Caco-2 (cell line): ENCODE measurements at regions not wholly inside any gene's neighbourhood (a gene's known extent, or its start where the extent isn't known, plus 50 kb on each side); places are given as distances from the start of the nearest gene placed in this dataset.

Source experiments
- BruUV-seq: library from RNA; stranded (reverse); fragments of 400-500 nt; replicated peaks from 2 replicates; lab custom pipeline; 2021; lab: Mats Ljungman, UMichigan
- CTCF ChIA-PET: fragments of 300-600 bp; sonication (Branson Sonifier 250); formaldehyde crosslinking; loops from one replicate; lab custom pipeline; 2022; ENCODE audit warnings: antibody characterized with exemption; lab: Charles Lee
- POLR2A ChIA-PET: fragments of 300-600 bp; sonication (Branson Sonifier 250); formaldehyde crosslinking; loops from one replicate; lab custom pipeline; 2022; ENCODE audit warnings: antibody characterized with exemption; lab: Charles Lee
- DNase-seq, 2 experiments: peaks; one replicate each; pipeline versions ENCODE4 v3.0.0 to v3.0.0-alpha.2; 2020 to 2022
- H3K27me3 ChIP-seq: replicated peaks from 2 replicates; pipeline ENCODE4 v1.6.0; 2011; ENCODE audit warnings: low read length; ENCODE audit not compliant: control insufficient read depth, insufficient read depth
- H3K36me3 ChIP-seq: 2 replicates; pipeline ENCODE4 v1.5.1; 2011; ENCODE audit warnings: low read length; ENCODE audit not compliant: control insufficient read depth, insufficient read depth
- H3K4me1 ChIP-seq: fragments of 250-450 bp; sonication (Bioruptor Pico); 2 replicates; pipeline ENCODE4 v1.5.1; 2020; ENCODE audit warnings: mild to moderate bottlenecking
- H3K4me3 ChIP-seq: 2 replicates; pipeline ENCODE4 v1.5.1; 2011; ENCODE audit warnings: low read depth, mild to moderate bottlenecking, control low read depth, low read length
- H3K9me3 ChIP-seq: fragments of 250-450 bp; sonication (Bioruptor Pico); 2 replicates; pipeline ENCODE4 v1.5.1; 2020; ENCODE audit warnings: mild to moderate bottlenecking, moderate library complexity
- H3K27ac Mint-ChIP-seq: one replicate; pipeline ENCODE4 v1.8.0; 2022; ENCODE audit warnings: mixed read lengths; ENCODE audit not compliant: unreplicated experiment
- H3K27me3 Mint-ChIP-seq: one replicate; pipeline ENCODE4 v1.8.0; 2022; ENCODE audit warnings: mixed read lengths; ENCODE audit not compliant: insufficient read depth, unreplicated experiment
- H3K36me3 Mint-ChIP-seq: one replicate; pipeline ENCODE4 v1.8.0; 2022; ENCODE audit warnings: mild to moderate bottlenecking, mixed read lengths; ENCODE audit not compliant: insufficient read depth, unreplicated experiment
- H3K4me1 Mint-ChIP-seq: one replicate; pipeline ENCODE4 v1.8.0; 2022; ENCODE audit warnings: low read depth, mixed read lengths; ENCODE audit not compliant: unreplicated experiment
- H3K4me3 Mint-ChIP-seq: one replicate; pipeline ENCODE4 v1.8.0; 2022; ENCODE audit warnings: mild to moderate bottlenecking, moderate library complexity, mixed read lengths; ENCODE audit not compliant: unreplicated experiment
- H3K9me3 Mint-ChIP-seq: one replicate; pipeline ENCODE4 v1.8.0; 2022; ENCODE audit warnings: mixed read lengths; ENCODE audit not compliant: unreplicated experiment
- intact Hi-C: fragments of 100-400 bp; cut with micrococcal nuclease; formaldehyde crosslinking; loops from one replicate; pipeline ENCODE4 v1.10.0; 2022; ENCODE audit not compliant: unreplicated experiment
- TF ChIP-seq, protein P1 (sequence below), 2 experiments: fragments of 200-600 bp in 1 of 2; IDR thresholded peaks; 1 replicate in 1 of 2; 2 replicates in 1 of 2; pipeline versions ENCODE4 v1.5.1 to v1.8.0; 2011 to 2022; ENCODE audit warnings: antibody characterized with exemption in 1 of 2, control low read depth in 1 of 2, inconsistent platforms in 1 of 2, low read depth in 1 of 2, low read length in 1 of 2, mild to moderate bottlenecking in 1 of 2, moderate library complexity in 1 of 2; ENCODE audit not compliant: insufficient read depth in 1 of 2, severe bottlenecking in 1 of 2, unreplicated experiment in 1 of 2

DNA sequence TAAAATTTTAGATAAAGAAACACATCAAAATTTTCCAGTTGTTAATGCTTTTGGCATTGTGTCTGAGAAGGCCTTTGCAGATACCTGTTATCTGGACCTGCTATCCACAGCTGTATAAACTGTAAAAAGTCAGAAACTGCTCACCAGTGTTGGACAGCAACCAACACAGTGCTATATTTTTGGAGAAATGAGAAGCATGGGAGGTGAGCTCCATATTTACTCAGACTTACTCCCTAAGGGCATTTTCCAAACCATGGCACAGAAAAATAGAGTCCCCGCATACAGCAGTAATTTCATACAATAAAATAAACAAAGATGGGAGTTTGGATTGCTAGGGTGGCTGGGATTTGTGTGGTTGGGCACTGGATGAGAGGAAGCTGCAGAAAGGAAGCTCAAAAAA, 136.3 kb upstream of the GLI3 start:
- BruUV-seq, result no TSS peak
- H3K4me1 ChIP-seq, result no peaks in the 10 kb centered on the region
- Mint-ChIP-seq H3K4me1 (no peaks in the 10 kb centered on the region), H3K9me3 (peaks cover 20% of the 10 kb centered on the region), H3K36me3 (no peaks in the 10 kb centered on the region), H3K27me3 (peaks cover 7% of the 10 kb centered on the region), H3K4me3 (no peak overlapping the region), H3K27ac (no peak overlapping the region)
- H3K9me3 ChIP-seq, result no peaks in the 10 kb centered on the region; the same call in 1 of the 2 replicates
- CTCF ChIA-PET, result no interaction called here
- intact Hi-C loops, result no loop called here
- no peaks in the 10 kb centered on the region for H3K27me3 ChIP-seq
- TF ChIP-seq, protein P1, sequence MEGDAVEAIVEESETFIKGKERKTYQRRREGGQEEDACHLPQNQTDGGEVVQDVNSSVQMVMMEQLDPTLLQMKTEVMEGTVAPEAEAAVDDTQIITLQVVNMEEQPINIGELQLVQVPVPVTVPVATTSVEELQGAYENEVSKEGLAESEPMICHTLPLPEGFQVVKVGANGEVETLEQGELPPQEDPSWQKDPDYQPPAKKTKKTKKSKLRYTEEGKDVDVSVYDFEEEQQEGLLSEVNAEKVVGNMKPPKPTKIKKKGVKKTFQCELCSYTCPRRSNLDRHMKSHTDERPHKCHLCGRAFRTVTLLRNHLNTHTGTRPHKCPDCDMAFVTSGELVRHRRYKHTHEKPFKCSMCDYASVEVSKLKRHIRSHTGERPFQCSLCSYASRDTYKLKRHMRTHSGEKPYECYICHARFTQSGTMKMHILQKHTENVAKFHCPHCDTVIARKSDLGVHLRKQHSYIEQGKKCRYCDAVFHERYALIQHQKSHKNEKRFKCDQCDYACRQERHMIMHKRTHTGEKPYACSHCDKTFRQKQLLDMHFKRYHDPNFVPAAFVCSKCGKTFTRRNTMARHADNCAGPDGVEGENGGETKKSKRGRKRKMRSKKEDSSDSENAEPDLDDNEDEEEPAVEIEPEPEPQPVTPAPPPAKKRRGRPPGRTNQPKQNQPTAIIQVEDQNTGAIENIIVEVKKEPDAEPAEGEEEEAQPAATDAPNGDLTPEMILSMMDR (IDR thresholded peaks at IDR 0.05; ENCODE audit: insufficient read depth in 1 of 2, low read depth in 1 of 2, low read length in 1 of 2, severe bottlenecking in 1 of 2, unreplicated experiment in 1 of 2), result no peak
- H3K4me3 ChIP-seq, result no peak overlapping the region
- POLR2A ChIA-PET, result no interaction called here
- no peaks in the 10 kb centered on the region for H3K36me3 ChIP-seq
- no peak for DNase-seq

DNA sequence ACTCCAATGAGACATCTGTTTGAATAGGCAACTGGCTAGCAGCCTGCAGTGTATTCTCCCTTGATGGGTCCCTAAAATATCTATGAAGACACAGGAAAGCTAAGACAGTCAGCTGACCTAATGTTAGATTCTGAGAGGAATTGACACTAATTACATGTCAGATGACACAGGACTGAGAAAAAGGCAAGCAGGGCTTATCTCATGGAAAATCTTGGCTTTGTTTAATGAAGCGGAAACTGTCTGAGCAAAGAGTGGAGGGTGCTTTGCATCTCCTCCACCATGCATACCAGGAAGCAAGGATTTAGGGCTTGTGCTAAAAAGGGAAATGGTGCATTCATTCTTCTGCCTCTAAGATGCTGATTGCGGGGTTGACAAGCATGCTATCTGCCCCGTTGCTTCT, 135.5 kb upstream of the GLI3 start:
- Mint-ChIP-seq H3K27ac (no peak overlapping the region), H3K27me3 (peaks cover 7% of the 10 kb centered on the region), H3K4me1 (no peaks in the 10 kb centered on the region), H3K9me3 (peaks cover 26% of the 10 kb centered on the region), H3K36me3 (no peaks in the 10 kb centered on the region), H3K4me3 (no peak overlapping the region)
- POLR2A ChIA-PET, result no interaction called here
- H3K27me3 ChIP-seq, result no peaks in the 10 kb centered on the region
- TF ChIP-seq, protein P1 (IDR thresholded peaks at IDR 0.05; ENCODE audit: insufficient read depth in 1 of 2, low read depth in 1 of 2, low read length in 1 of 2, severe bottlenecking in 1 of 2, unreplicated experiment in 1 of 2), result no peak
- intact Hi-C loops, result no loop called here
- no peaks in the 10 kb centered on the region; the same call in 1 of the 2 replicates for H3K9me3 ChIP-seq
- CTCF ChIA-PET, result no interaction called here
- no peaks in the 10 kb centered on the region for H3K4me1 ChIP-seq
- H3K36me3 ChIP-seq, result no peaks in the 10 kb centered on the region
- H3K4me3 ChIP-seq, result no peak overlapping the region
- DNase-seq, result no peak
- BruUV-seq, result no TSS peak

DNA sequence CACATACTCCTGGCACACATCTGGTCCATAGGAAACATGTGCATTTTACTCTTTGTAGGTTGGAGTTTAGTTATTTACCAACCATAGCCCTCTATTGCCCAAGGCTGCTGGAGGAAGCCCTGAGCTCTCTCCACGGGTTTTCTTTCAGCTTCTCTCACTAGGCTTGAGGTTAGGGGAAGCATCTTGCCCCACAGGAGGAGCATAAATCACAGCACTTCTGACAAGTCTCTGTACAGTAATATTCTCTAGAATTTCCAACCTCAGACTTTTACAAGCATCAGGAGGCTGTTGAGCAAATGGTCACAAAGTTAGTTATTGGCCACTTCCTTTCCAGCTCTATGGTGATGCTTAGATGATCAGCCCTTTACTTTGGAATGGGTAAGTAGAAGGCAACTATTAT, 122.9 kb upstream of the GLI3 start:
- no peaks in the 10 kb centered on the region for H3K9me3 ChIP-seq
- no peaks in the 10 kb centered on the region for H3K36me3 Mint-ChIP-seq
- no peak overlapping the region for H3K4me3 Mint-ChIP-seq
- H3K27me3 Mint-ChIP-seq, result no peaks in the 10 kb centered on the region
- H3K4me1 Mint-ChIP-seq, result no peaks in the 10 kb centered on the region
- CTCF ChIA-PET, result no interaction called here
- intact Hi-C loops, result no loop called here
- POLR2A ChIA-PET, result no interaction called here
- BruUV-seq, result no TSS peak
- H3K27ac Mint-ChIP-seq, result no peak overlapping the region
- H3K4me1 ChIP-seq, result no peaks in the 10 kb centered on the region
- H3K4me3 ChIP-seq, result no peak overlapping the region
- no peaks in the 10 kb centered on the region for H3K27me3 ChIP-seq
- H3K9me3 Mint-ChIP-seq, result peaks cover 12% of the 10 kb centered on the region
- H3K36me3 ChIP-seq, result no peaks in the 10 kb centered on the region
- DNase-seq, result no peak
- TF ChIP-seq, protein P1 (IDR thresholded peaks at IDR 0.05; ENCODE audit: insufficient read depth in 1 of 2, low read depth in 1 of 2, low read length in 1 of 2, severe bottlenecking in 1 of 2, unreplicated experiment in 1 of 2), result no peak
